GM19438 (cell line): ENCODE measurements at regions not wholly inside any gene's neighbourhood (a gene's known extent, or its start where the extent isn't known, plus 50 kb on each side); places are given as distances from the start of the nearest gene placed in this dataset.
A peak's percentile ranks its signal among the peaks of the same experiment; 100 is the strongest.
"Not testable (repeated sequence)": the region's sequence is repeated elsewhere in the genome, so short reads cannot be mapped to it uniquely, and the experiment has no call there.

Experiments used
- ATAC-seq: cut with Tn5 transposase; IDR thresholded peaks from one replicate; pipeline ENCODE4 v1.9.1; 2021; ENCODE audit warnings: low read depth; ENCODE audit not compliant: unreplicated experiment

DNA sequence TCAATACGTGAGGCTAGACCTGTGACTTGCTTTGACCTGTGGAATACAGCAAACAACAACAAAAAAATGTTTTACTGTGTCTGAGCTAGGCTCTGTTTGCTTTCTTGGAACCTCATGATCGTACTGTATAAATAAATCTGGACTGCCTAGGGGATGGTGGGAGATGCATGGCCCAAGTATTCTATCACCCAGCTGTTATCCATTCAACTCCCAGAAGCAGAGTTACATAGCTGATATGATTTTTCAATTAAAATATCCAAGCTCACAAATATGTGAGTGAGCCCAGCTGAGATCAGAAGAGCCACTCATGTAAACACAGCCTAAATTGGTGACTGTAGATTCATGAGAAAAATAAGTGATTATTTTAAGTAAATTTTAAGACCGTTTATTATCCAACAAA lies 154.1 kb upstream of the THUMPD2 start:
- ATAC-seq = no peak

DNA sequence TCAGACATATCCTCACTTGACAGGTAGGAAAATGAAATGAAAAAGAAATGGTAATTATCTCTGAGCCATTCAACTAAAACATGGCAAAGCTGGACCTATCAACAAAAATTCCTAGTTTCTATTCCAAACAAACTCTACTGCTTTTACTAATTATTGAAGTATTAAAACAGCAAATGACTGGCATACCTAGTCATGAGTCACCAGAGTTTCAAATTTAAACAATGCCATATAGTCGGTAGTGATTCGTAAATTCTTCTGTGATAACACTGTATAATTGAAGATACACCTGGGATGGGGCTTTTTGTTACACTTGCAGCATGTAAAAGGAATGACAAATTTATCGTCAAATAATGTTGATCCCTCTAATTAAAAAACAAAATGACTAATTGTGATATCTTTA lies 153.1 kb upstream of the THUMPD2 start:
- ATAC-seq = no peak

DNA sequence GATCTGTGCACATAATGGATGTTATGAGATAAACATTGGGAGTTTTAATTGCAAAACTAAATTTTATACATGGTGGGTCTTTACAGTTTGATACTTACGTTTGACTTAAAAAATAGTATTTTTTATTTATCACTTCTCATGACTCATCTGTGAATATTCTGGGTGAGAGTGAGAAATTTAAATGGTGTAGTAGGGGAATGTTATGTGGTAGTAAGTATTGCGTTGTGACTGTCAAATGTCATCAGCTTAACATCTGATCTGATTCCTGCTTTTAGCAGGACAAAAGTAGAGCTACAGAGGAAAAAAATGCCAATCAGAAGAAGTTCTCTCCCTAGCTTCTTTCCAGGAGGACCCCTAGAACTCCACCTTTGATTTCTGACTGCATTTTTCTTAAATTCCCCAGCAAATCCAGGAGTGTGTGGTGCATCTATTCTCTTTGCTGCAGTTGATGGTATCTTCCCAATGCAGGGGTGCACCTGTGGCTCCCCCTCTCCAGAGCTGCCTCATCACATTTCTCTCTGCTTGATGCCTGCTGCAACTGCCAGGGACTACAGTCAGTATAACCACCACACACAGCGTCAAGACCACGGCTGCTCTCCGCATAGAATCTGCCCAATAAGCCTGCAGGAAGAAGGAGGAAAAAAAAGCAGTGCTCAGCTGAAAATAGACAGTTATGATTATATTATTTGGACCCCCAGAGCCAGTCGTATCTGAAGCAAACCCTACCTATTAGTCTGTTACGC lies 151.3 kb upstream of the THUMPD2 start:
- no peak for ATAC-seq

GRCh38 chr2:39929531-39929930 lies 150.5 kb upstream of the THUMPD2 start:
- ATAC-seq = no peak

- ATAC-seq = no peak
Measured at GRCh38 chr2:39925312-39925711, 146.3 kb upstream of the THUMPD2 start.

GRCh38 chr2:39923455-39923854 lies 144.4 kb upstream of the THUMPD2 start:
- ATAC-seq = no peak

- ATAC-seq = no peak
Measured at GRCh38 chr2:39922679-39923405, 143.8 kb upstream of the THUMPD2 start.

DNA sequence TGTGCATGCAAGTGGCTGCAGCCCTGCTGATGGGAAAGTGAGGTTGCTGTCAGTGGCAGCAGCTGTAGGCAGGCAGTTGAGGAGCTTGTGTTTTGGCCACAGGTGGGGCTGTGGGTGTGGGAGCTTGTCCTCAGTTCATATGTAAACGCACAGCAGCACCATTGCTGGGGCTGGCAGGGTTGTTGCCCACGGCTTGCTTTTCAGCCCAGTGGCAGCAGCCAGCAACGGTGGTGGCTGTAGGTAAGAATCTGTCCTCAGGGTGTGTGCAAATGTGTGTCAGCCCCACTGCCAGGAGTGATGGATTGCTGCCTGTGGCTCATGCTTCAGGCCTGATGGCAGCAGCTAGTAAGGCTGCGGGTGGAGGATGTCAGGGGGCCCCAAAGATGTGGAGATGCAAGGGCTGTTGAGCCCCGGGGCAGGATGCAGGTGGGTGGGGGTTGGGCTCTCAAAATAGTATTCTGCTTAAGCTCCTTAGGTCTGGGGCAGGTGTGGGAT lies 141.3 kb upstream of the THUMPD2 start:
- ATAC-seq = no peak

DNA sequence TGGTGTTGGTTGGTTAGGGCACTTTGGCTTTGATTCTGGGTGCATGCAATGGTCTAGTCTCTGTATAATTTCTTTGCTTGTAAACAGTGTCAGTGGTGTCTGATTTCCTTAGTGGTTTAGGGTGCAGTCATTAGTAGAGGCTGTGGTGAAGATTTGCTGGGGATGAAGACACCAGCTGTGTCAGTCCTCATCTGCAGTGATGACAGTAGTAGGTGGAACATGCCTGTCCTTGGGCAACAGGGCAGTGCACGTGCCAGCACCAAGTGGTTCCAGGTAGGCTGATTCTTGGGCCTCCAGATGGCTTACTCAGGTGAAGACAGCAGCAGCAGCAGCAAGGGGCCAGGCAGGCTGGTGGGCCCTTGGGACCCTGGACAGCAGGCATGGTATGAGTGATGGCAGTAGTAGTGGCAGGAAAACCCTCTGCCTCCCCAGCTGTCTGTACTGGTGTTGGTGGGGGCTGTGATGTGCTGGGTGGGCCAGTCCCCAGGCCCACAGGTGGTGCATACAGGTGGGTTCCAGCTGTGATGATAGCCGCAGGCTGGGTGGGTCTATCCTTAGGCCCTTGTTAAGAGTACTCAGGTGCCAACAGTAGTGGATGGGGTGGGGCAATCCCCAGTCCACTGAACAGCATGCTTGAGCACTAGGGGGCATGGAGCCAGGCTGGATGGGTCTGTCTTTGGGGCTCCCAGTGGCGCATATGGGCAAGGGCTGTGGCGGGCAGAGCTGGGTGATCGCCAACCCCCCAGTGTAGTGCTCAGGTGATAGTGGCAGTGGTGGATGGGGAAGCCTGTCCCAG lies 140.7 kb upstream of the THUMPD2 start:
- ATAC-seq = no peak

- no peak for ATAC-seq
Measured at GRCh38 chr2:39918886-39919285, 139.8 kb upstream of the THUMPD2 start.

DNA sequence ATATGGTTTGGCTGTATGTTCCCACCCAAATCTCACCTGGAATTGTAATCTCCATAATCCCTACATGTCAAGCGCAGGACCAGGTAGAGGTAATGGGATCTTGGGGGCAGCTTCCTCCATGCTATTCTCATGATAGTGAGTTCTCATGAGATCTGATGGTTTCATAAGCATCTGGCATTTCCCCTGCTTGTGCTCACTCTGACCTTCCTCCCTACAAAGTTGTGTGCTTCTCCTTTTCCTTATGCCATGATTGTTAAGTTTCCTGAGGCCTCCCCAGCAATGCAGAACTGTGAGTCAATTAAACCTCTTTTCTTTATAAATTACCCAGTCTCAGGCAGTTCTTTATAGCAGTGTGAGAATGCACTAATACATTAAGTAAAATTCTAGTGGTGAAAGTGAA lies 138.3 kb upstream of the THUMPD2 start:
- not testable (repeated sequence) for ATAC-seq

DNA sequence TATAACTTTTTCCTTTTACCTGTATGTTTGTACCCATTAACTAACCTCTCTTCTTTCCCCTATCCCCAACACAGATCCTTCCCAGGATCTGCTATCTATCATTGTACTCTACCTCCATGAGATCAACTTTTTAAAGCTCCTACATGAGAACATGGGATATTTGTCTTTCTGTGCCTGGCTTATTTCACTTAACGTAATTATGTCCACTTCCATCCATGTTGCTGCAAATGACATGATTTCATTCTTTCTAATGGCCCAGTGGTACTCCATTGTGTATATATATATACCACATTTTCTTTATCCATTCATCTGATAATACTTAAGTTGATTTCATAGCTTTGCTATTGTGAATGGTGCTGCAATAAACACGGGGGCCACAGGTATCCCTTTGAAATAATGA lies 135.9 kb upstream of the THUMPD2 start:
- no peak for ATAC-seq

DNA sequence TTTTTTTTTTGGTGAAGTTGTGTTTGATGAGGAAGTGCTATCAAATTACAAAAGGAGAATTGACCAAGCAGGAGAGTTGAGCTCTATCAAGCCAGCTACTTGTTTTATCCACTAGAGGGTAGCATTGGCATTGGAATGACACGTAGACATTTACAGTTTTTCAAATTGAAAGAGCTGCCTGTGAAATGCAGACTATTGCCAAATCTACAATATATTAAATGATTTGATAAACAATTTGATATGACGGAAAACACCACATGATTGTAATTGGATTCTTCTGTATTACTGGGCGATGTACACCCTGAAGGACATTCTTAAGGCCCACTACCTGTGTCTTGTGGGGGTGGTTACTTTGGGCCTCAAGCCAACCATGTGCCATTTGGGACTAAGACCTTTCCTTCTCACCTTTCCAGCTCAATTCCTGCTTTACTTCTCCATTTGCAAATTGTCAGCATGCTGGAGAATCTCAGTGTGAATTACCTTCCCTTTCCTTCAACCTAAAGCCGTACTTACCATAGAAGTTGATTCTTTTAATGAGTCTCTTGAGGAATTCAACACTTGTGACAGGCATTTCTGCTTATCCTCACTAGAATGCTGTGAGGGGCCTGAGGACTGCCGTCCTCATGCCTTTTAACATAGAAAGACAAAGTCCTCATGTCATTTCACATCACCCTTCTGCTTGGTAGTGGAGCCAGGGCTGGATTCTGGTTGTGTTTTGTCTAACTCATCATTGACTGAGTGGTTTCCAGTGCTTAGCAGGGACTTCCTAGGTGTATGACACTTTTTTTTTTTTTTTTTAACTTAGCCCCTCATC lies 134.8 kb upstream of the THUMPD2 start:
- ATAC-seq = peak; percentile 86

GRCh38 chr2:39902103-39902502 lies 123.0 kb upstream of the THUMPD2 start:
- no peak for ATAC-seq

DNA sequence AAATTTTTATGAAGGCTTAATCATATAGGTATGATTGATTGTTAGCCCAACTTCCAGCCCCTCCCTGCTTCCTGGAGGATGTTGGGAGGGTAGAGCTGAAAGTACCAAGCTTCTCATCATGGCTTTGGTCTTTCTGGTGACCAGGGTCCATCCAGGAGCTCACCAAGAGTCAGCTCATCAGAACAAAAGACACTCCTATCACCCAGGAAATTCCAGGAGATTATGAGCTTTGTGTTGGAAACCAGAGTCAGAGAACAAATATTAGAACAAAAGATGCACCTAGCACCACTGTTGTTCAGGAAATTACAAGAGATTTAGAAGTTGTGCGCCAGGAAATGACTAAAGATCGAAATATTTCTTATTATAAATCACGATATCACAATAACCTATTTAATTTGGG lies 119.9 kb upstream of the THUMPD2 start:
- no peak for ATAC-seq

DNA sequence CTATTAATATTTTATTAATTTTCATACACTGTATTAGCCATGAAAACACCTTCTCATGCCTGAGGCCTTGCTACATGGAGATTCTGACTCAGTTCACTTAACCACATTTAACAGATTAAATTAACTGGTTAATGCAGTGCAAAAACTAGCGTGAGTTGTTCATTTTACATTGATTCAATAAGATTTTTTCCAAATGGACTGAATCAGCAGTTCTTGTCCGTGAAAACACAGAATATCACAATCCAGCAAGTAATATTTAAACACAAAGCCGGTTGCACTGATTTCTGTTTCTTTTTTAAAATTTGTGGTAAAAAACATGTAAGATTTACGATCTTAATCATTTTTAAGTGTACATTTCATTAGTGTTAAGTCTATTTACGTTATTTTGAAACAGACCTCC lies 118.2 kb upstream of the THUMPD2 start:
- no peak for ATAC-seq

- no peak for ATAC-seq
Measured at GRCh38 chr2:39894082-39894481, 115.0 kb upstream of the THUMPD2 start.

GRCh38 chr2:39893616-39894015 lies 114.6 kb upstream of the THUMPD2 start:
- no peak for ATAC-seq

DNA sequence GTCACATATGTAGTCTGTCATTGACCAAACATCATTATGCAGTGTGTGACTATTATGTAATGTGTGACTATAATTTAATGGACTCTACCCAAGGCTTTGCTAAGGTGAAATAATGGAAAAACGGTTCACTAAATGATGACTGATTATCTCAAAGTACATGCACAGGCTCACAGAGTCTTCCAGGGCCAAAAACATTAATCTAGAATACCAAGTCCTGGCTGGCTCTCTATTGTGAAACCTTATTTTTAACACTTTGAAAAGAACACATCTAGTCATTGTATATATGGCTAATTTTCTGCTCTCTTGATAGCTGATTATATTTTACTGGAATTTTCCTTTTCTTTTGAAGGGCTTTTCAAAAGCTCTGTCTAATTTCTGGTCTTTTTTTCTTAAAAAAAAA lies 102.9 kb upstream of the THUMPD2 start:
- no peak for ATAC-seq

DNA sequence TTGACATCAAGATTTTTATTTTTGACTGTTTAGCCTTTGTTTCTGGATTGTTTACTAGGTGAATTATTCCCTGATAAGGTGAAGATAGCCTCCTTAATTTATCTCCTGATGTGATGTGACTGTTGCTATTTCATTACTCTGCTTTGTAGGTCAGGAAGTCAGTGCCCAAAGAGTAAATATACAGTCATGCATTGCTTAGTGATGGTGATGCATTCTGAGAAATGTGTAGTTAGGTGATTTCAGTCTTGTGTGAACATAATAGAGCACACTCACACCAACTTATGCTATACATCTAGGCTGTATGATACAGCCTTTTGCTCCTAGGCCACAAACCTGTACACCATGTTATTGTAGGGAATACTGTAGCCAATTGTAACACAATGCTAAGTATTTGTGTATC lies 102.4 kb upstream of the THUMPD2 start:
- ATAC-seq = no peak
